ENCODE measurements at regions not wholly inside any gene's neighbourhood (a gene's known extent, or its start where the extent isn't known, plus 50 kb on each side); places are given as distances from the start of the nearest gene placed in this dataset.

- TF ChIP-seq CTCF (IDR thresholded peaks at IDR 0.05) (no peak), POLR2A (IDR thresholded peaks at IDR 0.05) (no peak), EP300 (IDR thresholded peaks at IDR 0.05) (no peak)
These were observed 330.8 kb upstream of the SPTLC3 start for GRCh38 chr20:12677925-12678324.

All from tibial nerve (tissue), 4 donors.